Naive thymus-derived CD8-positive, alpha-beta T cell (primary cell): ENCODE measurements at regions not wholly inside any gene's neighbourhood (a gene's known extent, or its start where the extent isn't known, plus 50 kb on each side); places are given as distances from the start of the nearest gene placed in this dataset.
"Not testable (repeated sequence)": the region's sequence is repeated elsewhere in the genome, so short reads cannot be mapped to it uniquely, and the experiment has no call there.

Experiments used
- ATAC-seq, 2 donors: fragments of 150-1000 bp; cut with Tn5 transposase in 1 of 2; sonication (Bioruptor Pico), chemical (Tn5 transposase) in 1 of 2; 1 replicate in 1 of 2; 2 replicates in 1 of 2; pipeline ENCODE4 v1.10.0; 2021; ENCODE audit warnings: mild to moderate bottlenecking in 2 of 2, moderate library complexity in 2 of 2
- POLR2A ChIA-PET: fragments of 350-600 bp; sonication (Branson Sonifier 250); formaldehyde crosslinking; loops from one replicate; lab custom pipeline; 2021; ENCODE audit warnings: antibody characterized with exemption; lab: Charles Lee
- DNase-seq, 10 donors: peaks; one replicate each; pipeline versions ENCODE4 v3.0.0 to v3.0.0-alpha.2; 2020 to 2022
- H3K27ac Mint-ChIP-seq, 10 donors: one replicate each; pipeline ENCODE4 v1.8.0; 2020 to 2022; ENCODE audit warnings: mild to moderate bottlenecking in 10 of 10, mixed read lengths in 10 of 10, moderate library complexity in 4 of 10, inconsistent platforms in 1 of 10
- H3K27me3 Mint-ChIP-seq, 5 donors: one replicate each; pipeline ENCODE4 v1.8.0; 2021 to 2022; ENCODE audit warnings: mixed read lengths in 5 of 5
- H3K36me3 Mint-ChIP-seq, 3 donors: one replicate each; pipeline ENCODE4 v1.8.0; 2020 to 2022; ENCODE audit warnings: mixed read lengths in 3 of 3, mild to moderate bottlenecking in 2 of 3, inconsistent platforms in 1 of 3
- H3K4me1 Mint-ChIP-seq, 4 donors: one replicate each; pipeline ENCODE4 v1.8.0; 2021 to 2022; ENCODE audit warnings: mixed read lengths in 4 of 4
- H3K4me3 Mint-ChIP-seq, 10 donors: one replicate each; pipeline ENCODE4 v1.8.0; 2020 to 2022; ENCODE audit warnings: mild to moderate bottlenecking in 10 of 10, mixed read lengths in 10 of 10, moderate library complexity in 6 of 10, inconsistent platforms in 1 of 10
- H3K9me3 Mint-ChIP-seq, 9 donors: one replicate each; pipeline ENCODE4 v1.8.0; 2020 to 2022; ENCODE audit warnings: mixed read lengths in 9 of 9, mild to moderate bottlenecking in 3 of 9, inconsistent platforms in 1 of 9, moderate library complexity in 1 of 9

GRCh38 chr1:60916199-60916598 lies 166.2 kb upstream of the NFIA start:
- H3K9me3 Mint-ChIP-seq = no peaks in the 10 kb centered on the region
- peaks cover 0 to 26% (median 4%) of the 10 kb centered on the region in 5 donors for H3K27me3 Mint-ChIP-seq
- H3K36me3 Mint-ChIP-seq = no peaks in the 10 kb centered on the region
- POLR2A ChIA-PET = no interaction called here
- no peaks in the 10 kb centered on the region for H3K4me1 Mint-ChIP-seq
- H3K4me3 Mint-ChIP-seq = no peak overlapping the region
- no peak overlapping the region for H3K27ac Mint-ChIP-seq
- DNase-seq (no peak), ATAC-seq (no peak)

GRCh38 chr1:60915441-60915840 lies 166.9 kb upstream of the NFIA start:
- Mint-ChIP-seq H3K4me1 (no peaks in the 10 kb centered on the region), H3K4me3 (no peak overlapping the region), H3K36me3 (no peaks in the 10 kb centered on the region), H3K27me3 (peaks cover 0 to 26% (median 4%) of the 10 kb centered on the region in 5 donors), H3K27ac (no peak overlapping the region), H3K9me3 (no peaks in the 10 kb centered on the region)
- POLR2A ChIA-PET = no interaction called here
- ATAC-seq (no peak), DNase-seq (no peak)

GRCh38 chr1:60914982-60915381 lies 167.4 kb upstream of the NFIA start:
- Mint-ChIP-seq H3K27ac (no peak overlapping the region), H3K27me3 (peaks cover 0 to 26% (median 4%) of the 10 kb centered on the region in 5 donors), H3K36me3 (no peaks in the 10 kb centered on the region), H3K4me1 (no peaks in the 10 kb centered on the region), H3K9me3 (no peaks in the 10 kb centered on the region), H3K4me3 (no peak overlapping the region)
- no peak for DNase-seq
- no peak for ATAC-seq
- POLR2A ChIA-PET = no interaction called here

- H3K27me3 Mint-ChIP-seq = peaks cover 0 to 26% (median 4%) of the 10 kb centered on the region in 5 donors
- POLR2A ChIA-PET = not testable (repeated sequence)
These were observed 168.7 kb upstream of the NFIA start for GRCh38 chr1:60913708-60914107.

GRCh38 chr1:60913039-60913438 lies 169.3 kb upstream of the NFIA start:
- H3K4me1 Mint-ChIP-seq = no peaks in the 10 kb centered on the region
- no peak overlapping the region for H3K4me3 Mint-ChIP-seq
- no peak overlapping the region for H3K27ac Mint-ChIP-seq
- no peaks in the 10 kb centered on the region for H3K36me3 Mint-ChIP-seq
- ATAC-seq (no peak), DNase-seq (no peak)
- H3K9me3 Mint-ChIP-seq = no peaks in the 10 kb centered on the region
- POLR2A ChIA-PET = no interaction called here
- peaks cover 0 to 25% (median 4%) of the 10 kb centered on the region in 5 donors for H3K27me3 Mint-ChIP-seq

More at GRCh38 chr1:60913708-60914107, 168.7 kb upstream of the NFIA start:
- not testable (repeated sequence) for H3K36me3 Mint-ChIP-seq, ATAC-seq, H3K4me3 Mint-ChIP-seq, H3K9me3 Mint-ChIP-seq, H3K4me1 Mint-ChIP-seq, H3K27ac Mint-ChIP-seq, DNase-seq

- Mint-ChIP-seq H3K27ac (no peak overlapping the region), H3K27me3 (peaks cover 0 to 20% (median 4%) of the 10 kb centered on the region in 5 donors), H3K9me3 (no peaks in the 10 kb centered on the region), H3K4me3 (no peak overlapping the region), H3K36me3 (no peaks in the 10 kb centered on the region), H3K4me1 (no peaks in the 10 kb centered on the region)
- ATAC-seq (no peak), DNase-seq (no peak)
- POLR2A ChIA-PET = interaction anchor here (0.7 kb wide), 1 partner anchor 489 kb away, joined by 3 read pairs; no protein-coding TSS in a partner anchor
These were observed 170.2 kb upstream of the NFIA start for GRCh38 chr1:60911966-60912697.

GRCh38 chr1:60908159-60908558 lies 174.2 kb upstream of the NFIA start:
- H3K27ac Mint-ChIP-seq = no peak overlapping the region
- H3K27me3 Mint-ChIP-seq = no peaks in the 10 kb centered on the region
- H3K9me3 Mint-ChIP-seq = no peaks in the 10 kb centered on the region
- no peak for ATAC-seq
- H3K4me1 Mint-ChIP-seq = no peaks in the 10 kb centered on the region
- no peaks in the 10 kb centered on the region for H3K36me3 Mint-ChIP-seq
- DNase-seq = no peak
- POLR2A ChIA-PET = no interaction called here
- H3K4me3 Mint-ChIP-seq = no peak overlapping the region

GRCh38 chr1:60906526-60906925 lies 175.8 kb upstream of the NFIA start:
- Mint-ChIP-seq H3K9me3 (no peaks in the 10 kb centered on the region), H3K27ac (no peak overlapping the region), H3K4me3 (no peak overlapping the region), H3K36me3 (no peaks in the 10 kb centered on the region), H3K4me1 (no peaks in the 10 kb centered on the region), H3K27me3 (no peaks in the 10 kb centered on the region)
- no peak for ATAC-seq
- POLR2A ChIA-PET = no interaction called here
- DNase-seq = no peak

- DNase-seq (no peak), ATAC-seq (no peak)
- H3K27me3 Mint-ChIP-seq = peaks cover 0 to 2% (median 0%) of the 10 kb centered on the region in 5 donors
- no peak overlapping the region for H3K4me3 Mint-ChIP-seq
- no peaks in the 10 kb centered on the region for H3K36me3 Mint-ChIP-seq
- POLR2A ChIA-PET = no interaction called here
- no peaks in the 10 kb centered on the region for H3K9me3 Mint-ChIP-seq
- H3K27ac Mint-ChIP-seq = no peak overlapping the region
- H3K4me1 Mint-ChIP-seq = no peaks in the 10 kb centered on the region
These were observed 176.3 kb upstream of the NFIA start for GRCh38 chr1:60906039-60906438.

GRCh38 chr1:60904099-60904851 lies 178.1 kb upstream of the NFIA start:
- DNase-seq = no peak
- Mint-ChIP-seq H3K27me3 (peaks cover 0 to 2% (median 0%) of the 10 kb centered on the region in 5 donors), H3K36me3 (no peaks in the 10 kb centered on the region), H3K4me1 (no peaks in the 10 kb centered on the region), H3K9me3 (no peaks in the 10 kb centered on the region), H3K4me3 (no peak overlapping the region), H3K27ac (no peak overlapping the region)
- no peak for ATAC-seq
- POLR2A ChIA-PET = no interaction called here

- Mint-ChIP-seq H3K9me3 (no peaks in the 10 kb centered on the region), H3K4me3 (no peak overlapping the region), H3K36me3 (no peaks in the 10 kb centered on the region), H3K27ac (no peak overlapping the region), H3K4me1 (no peaks in the 10 kb centered on the region), H3K27me3 (peaks cover 0 to 2% (median 0%) of the 10 kb centered on the region in 5 donors)
- ATAC-seq = no peak
- DNase-seq = no peak
- POLR2A ChIA-PET = no interaction called here
These were observed 178.8 kb upstream of the NFIA start for GRCh38 chr1:60903591-60903990.

- DNase-seq (no peak), ATAC-seq (no peak)
- no peaks in the 10 kb centered on the region for H3K9me3 Mint-ChIP-seq
- H3K27ac Mint-ChIP-seq = no peak overlapping the region
- POLR2A ChIA-PET = no interaction called here
- H3K27me3 Mint-ChIP-seq = peaks cover 0 to 9% (median 2%) of the 10 kb centered on the region in 5 donors
- no peaks in the 10 kb centered on the region for H3K4me1 Mint-ChIP-seq
- no peaks in the 10 kb centered on the region for H3K36me3 Mint-ChIP-seq
- no peak overlapping the region for H3K4me3 Mint-ChIP-seq
These were observed 182.9 kb upstream of the NFIA start for GRCh38 chr1:60899464-60899863.

- peaks cover 0 to 12% (median 2%) of the 10 kb centered on the region in 5 donors for H3K27me3 Mint-ChIP-seq
- H3K9me3 Mint-ChIP-seq = no peaks in the 10 kb centered on the region
- no peak overlapping the region for H3K4me3 Mint-ChIP-seq
- H3K27ac Mint-ChIP-seq = no peak overlapping the region
- H3K36me3 Mint-ChIP-seq = no peaks in the 10 kb centered on the region
- H3K4me1 Mint-ChIP-seq = no peaks in the 10 kb centered on the region
- no peak for DNase-seq
- POLR2A ChIA-PET = no interaction called here
- no peak for ATAC-seq
These were observed 183.4 kb upstream of the NFIA start for GRCh38 chr1:60898987-60899386.
